ENCODE measurements at regions not wholly inside any gene's neighbourhood (a gene's known extent, or its start where the extent isn't known, plus 50 kb on each side); places are given as distances from the start of the nearest gene placed in this dataset.

GRCh38 chr2:212726403-212726802, 187.8 kb upstream of the ERBB4 start:
- Histone ChIP-seq H3K36me3 (ENCODE audit: control insufficient read depth in 2 of 2, insufficient read depth in 1 of 2, low read length in 2 of 2) (no peaks in the 10 kb centered on the region), H3K27ac (ENCODE audit: extremely low read depth, low read depth, low read length) (no peak overlapping the region), H3K4me1 (ENCODE audit: control insufficient read depth, insufficient read depth, low read length) (no peaks in the 10 kb centered on the region), H3K4me3 (ENCODE audit: low read depth, low read length) (no peak overlapping the region), H3K9me3 (ENCODE audit: control insufficient read depth, insufficient read depth, low read depth, low read length) (no peaks in the 10 kb centered on the region)
- ChIA-PET POLR2A (no interaction called here), CTCF (interaction anchor here (0.6 kb wide), 1 partner anchor 216 kb away, joined by 3 read pairs; no protein-coding TSS in a partner anchor)
- no peak for TF ChIP-seq ZNF248 (tag by site-specific recombination; IDR thresholded peaks at IDR 0.05)
- TF ChIP-seq ZFP69B (tag by site-specific recombination; IDR thresholded peaks at IDR 0.05), result no peak
- TF ChIP-seq ZNF23 (tag by site-specific recombination; IDR thresholded peaks at IDR 0.05; ENCODE audit: borderline replicate concordance), result no peak
- no peak for TF ChIP-seq GLIS1 (tag by site-specific recombination; IDR thresholded peaks at IDR 0.05)
- TF ChIP-seq SCRT2 (tag by site-specific recombination; IDR thresholded peaks at IDR 0.05), result no peak
- no peak for TF ChIP-seq ZNF555 (tag by site-specific recombination; conservative IDR thresholded peaks at IDR 0.05)

DNA sequence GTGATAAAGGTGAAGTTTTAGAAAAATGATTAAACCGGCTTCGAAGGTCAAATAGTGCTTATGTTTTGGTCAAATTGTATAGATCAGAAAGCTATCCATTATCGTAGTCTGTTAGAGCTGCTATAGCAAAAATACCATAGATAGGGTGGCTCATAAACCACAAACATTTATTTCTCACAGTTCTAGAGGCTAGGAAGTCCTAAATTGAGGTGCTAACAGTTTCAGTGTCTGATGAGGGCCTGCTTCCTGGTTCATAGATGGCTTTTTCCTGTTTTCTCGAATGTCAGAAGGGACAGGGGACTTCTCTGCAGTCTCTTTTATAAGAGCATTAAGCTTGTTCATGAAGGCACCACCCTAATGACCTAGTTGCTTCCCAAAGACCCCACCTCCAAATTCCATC, 186.6 kb upstream of the ERBB4 start:
- ChIA-PET POLR2A (no interaction called here), CTCF (interaction anchor here (0.7 to 1.1 kb wide), 2 partner anchors 10 to 293 kb away, joined by 3 read pairs; no protein-coding TSS in a partner anchor)
- no peaks in the 10 kb centered on the region for H3K4me1 ChIP-seq (ENCODE audit: control insufficient read depth, insufficient read depth, low read length)
- no peaks in the 10 kb centered on the region for H3K36me3 ChIP-seq (ENCODE audit: control insufficient read depth in 2 of 2, insufficient read depth in 1 of 2, low read length in 2 of 2)
- H3K4me3 ChIP-seq (ENCODE audit: low read depth, low read length), result no peak overlapping the region
- TF ChIP-seq ZBTB11 (tag by site-specific recombination; conservative IDR thresholded peaks at IDR 0.05; ENCODE audit: low read depth) (no peak), ZNF747 (tag by site-specific recombination; IDR thresholded peaks at IDR 0.05) (no peak), ZNF585B (tag by site-specific recombination; IDR thresholded peaks at IDR 0.05) (no peak), ZNF521 (tag by site-specific recombination; IDR thresholded peaks at IDR 0.05) (no peak), ZNF121 (tag by site-specific recombination; IDR thresholded peaks at IDR 0.05) (no peak), ZNF433 (tag by site-specific recombination; IDR thresholded peaks at IDR 0.05; ENCODE audit: low read depth) (no peak), ZNF707 (tag by site-specific recombination; IDR thresholded peaks at IDR 0.05) (no peak), IKZF3 (tag by site-specific recombination; IDR thresholded peaks at IDR 0.05) (no peak), ZNF530 (tag by site-specific recombination; IDR thresholded peaks at IDR 0.05; ENCODE audit: low read depth) (no peak), MZF1 (tag by site-specific recombination; IDR thresholded peaks at IDR 0.05; ENCODE audit: borderline replicate concordance) (no peak), SP7 (tag by site-specific recombination; IDR thresholded peaks at IDR 0.05) (no peak), ZNF112 (tag by site-specific recombination; IDR thresholded peaks at IDR 0.05) (no peak), ZNF169 (tag by site-specific recombination; IDR thresholded peaks at IDR 0.05) (no peak), ZNF518A (tag by site-specific recombination; conservative IDR thresholded peaks at IDR 0.05; ENCODE audit: low read depth) (no peak), ZNF394 (tag by site-specific recombination; IDR thresholded peaks at IDR 0.05; ENCODE audit: borderline replicate concordance) (no peak), ZNF677 (tag by site-specific recombination; IDR thresholded peaks at IDR 0.05) (no peak), ZNF785 (tag by site-specific recombination; IDR thresholded peaks at IDR 0.05) (no peak)
- TF ChIP-seq, protein P1, sequence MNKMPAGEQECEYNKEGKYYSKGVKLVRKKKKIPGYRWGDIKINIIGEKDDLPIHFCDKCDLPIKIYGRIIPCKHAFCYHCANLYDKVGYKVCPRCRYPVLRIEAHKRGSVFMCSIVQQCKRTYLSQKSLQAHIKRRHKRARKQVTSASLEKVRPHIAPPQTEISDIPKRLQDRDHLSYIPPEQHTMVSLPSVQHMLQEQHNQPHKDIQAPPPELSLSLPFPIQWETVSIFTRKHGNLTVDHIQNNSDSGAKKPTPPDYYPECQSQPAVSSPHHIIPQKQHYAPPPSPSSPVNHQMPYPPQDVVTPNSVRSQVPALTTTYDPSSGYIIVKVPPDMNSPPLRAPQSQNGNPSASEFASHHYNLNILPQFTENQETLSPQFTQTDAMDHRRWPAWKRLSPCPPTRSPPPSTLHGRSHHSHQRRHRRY (tag by site-specific recombination; IDR thresholded peaks at IDR 0.05), result no peak
- TF ChIP-seq, protein P2, sequence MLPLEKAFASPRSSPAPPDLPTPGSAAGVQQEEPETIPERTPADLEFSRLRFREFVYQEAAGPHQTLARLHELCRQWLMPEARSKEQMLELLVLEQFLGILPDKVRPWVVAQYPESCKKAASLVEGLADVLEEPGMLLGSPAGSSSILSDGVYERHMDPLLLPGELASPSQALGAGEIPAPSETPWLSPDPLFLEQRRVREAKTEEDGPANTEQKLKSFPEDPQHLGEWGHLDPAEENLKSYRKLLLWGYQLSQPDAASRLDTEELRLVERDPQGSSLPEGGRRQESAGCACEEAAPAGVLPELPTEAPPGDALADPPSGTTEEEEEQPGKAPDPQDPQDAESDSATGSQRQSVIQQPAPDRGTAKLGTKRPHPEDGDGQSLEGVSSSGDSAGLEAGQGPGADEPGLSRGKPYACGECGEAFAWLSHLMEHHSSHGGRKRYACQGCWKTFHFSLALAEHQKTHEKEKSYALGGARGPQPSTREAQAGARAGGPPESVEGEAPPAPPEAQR (tag by site-specific recombination; IDR thresholded peaks at IDR 0.05), result no peak
- no peak overlapping the region for H3K27ac ChIP-seq (ENCODE audit: extremely low read depth, low read depth, low read length)
- no peaks in the 10 kb centered on the region for H3K9me3 ChIP-seq (ENCODE audit: control insufficient read depth, insufficient read depth, low read depth, low read length)

Data from HEK293 (cell line).